Left renal pelvis (tissue), 4 donors: ENCODE measurements at regions not wholly inside any gene's neighbourhood (a gene's known extent, or its start where the extent isn't known, plus 50 kb on each side); places are given as distances from the start of the nearest gene placed in this dataset.
"Not testable (repeated sequence)": the region's sequence is repeated elsewhere in the genome, so short reads cannot be mapped to it uniquely, and the experiment has no call there.

Source experiments
- DNase-seq, 4 donors: peaks; one replicate each; pipeline ENCODE4 v3.0.0-alpha.2; 2013; ENCODE audit warnings: low read depth in 4 of 4, low spot score in 3 of 4

DNA sequence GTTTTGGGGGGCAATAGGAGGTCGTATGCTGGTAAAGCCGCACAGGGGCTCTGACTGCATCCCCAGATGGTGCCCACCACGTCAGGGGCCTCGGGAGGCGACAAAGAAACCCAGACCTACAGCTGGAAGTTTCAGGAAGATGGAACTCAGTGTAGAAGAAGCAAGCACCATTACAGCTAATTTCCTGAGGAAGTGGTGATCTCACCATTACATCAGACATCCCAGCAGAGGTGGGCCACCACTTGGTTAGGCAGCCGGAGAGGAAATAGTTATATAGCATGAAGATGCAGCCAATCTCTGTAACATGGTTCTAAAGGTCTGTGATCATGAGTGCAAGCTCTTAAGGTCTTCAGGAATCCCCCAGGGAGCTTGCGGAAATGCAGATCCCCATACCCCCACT, 127.3 kb upstream of the PCBD1 start:
- DNase-seq: no peak

DNA sequence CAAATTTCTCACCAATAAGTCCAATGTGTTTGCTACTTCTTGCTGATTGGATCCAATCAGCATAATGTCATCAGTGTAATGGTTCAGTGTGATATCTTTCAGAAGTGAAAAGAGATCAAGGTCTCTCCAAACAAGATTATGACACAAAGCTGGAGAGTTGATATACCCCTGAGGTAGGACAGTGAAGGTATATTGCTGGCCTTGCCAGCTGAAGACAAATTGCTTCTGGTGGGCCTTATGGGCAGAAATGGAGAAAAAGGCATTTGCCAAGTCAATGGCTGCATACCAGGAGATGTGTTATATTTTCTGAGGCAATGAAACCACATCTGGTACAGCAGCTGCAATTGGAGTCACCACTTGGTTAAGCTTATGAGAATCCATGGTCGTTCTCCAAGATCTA, 131.7 kb upstream of the PCBD1 start:
- not testable (repeated sequence) for DNase-seq

DNA sequence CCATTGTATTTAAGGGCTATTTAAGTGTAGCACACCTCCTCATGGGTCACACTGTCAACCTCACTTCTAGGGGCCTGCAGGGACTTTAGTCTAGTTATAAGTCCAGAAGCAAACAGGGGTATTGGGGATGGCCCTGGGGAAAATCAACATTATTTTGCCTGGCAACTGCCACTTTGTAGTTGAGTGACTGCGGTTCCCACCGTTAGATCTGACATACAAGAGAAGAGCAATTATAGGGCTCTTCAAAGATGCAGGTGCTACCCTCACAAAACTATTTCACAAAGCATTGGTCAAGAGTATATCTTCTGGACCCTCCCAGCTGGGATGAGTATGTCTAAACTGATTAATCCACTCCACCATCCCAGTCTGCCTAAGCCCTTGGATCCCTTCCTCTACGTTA, 133.0 kb upstream of the PCBD1 start:
- DNase-seq: no peak

DNA sequence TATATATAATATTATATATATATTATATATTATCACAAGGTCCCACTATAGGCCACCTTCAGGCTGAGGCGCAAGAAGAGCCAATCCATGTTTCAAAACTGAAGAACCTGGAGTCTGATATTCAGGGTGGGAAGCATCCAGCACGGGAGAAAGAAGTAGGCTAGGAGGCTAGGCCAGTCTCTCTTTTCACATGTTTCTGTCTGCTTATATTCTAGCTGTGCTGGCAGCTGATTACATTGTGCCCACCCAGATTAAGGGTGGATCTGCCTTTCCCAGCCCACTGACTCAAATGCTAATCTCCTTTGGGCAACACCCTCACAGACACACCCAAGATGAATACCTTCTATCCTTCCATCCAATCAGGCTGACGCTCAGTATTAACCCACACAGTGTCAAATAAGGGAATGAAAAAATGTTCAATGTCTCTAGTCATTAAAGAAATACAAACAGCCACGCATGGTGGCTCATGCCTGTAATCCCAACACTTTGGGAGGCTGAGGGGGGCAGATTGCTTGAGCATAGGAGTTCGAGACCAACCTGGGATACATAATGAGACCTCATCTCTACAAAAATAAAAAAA, 135.4 kb upstream of the PCBD1 start:
- DNase-seq: no peak

DNA sequence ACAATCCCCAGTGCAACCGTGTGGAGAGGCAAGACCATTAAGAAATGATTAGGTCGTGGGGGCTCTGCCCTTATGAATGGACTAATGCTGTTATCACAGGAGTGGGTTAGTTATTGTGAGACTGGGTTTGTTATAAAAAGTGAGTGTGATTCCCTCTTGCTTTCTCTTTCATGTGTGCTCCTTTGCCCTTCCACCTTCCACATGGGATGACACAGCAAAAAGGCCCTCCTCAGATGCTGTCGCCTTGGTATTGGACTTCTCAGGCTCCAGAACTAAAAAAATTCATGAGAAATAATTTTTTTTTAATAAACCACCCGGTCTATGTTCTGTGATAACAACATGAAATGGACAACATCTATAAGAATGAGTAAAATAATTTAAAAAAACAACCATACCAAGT, 136.1 kb upstream of the PCBD1 start:
- DNase-seq: no peak

DNA sequence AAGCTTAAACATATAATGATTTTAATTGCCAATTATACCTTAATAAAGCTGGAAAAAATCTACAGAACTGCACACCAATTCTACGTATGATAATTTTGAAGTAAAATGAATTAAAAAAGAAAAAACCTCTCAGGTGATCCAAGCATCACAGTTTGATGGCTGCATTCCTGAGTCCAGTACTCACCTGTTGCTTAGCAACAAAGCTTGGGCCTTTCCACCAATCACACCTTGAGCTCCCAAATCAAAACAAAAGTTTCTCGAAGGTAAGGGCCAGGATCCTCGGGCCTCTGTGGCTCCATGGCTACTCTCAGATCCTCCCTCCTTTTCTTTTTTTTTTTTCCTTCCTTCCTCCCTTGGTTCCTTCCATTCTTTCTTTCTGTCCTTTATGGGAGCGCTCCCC, 137.2 kb upstream of the PCBD1 start:
- DNase-seq: no peak

DNA sequence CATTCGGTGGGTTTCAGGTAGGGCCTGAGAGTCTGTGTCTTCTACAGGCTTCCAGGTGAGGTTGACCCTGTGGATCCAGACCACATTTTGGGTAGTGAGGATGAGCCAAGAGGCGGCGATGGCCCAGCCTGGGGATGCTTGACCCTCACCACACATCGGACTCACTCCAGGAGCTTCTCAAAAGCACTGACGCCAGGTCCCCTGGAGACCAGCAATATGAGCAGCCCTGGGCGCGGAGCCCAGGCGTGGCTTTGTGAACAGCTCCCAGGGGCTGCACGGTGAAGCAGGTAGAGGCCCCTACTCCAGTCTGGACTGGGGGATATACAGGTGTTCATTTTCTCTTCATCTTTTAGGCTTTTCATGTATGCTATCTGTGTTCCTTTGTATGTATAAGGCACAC, 139.7 kb upstream of the PCBD1 start:
- DNase-seq: no peak

DNA sequence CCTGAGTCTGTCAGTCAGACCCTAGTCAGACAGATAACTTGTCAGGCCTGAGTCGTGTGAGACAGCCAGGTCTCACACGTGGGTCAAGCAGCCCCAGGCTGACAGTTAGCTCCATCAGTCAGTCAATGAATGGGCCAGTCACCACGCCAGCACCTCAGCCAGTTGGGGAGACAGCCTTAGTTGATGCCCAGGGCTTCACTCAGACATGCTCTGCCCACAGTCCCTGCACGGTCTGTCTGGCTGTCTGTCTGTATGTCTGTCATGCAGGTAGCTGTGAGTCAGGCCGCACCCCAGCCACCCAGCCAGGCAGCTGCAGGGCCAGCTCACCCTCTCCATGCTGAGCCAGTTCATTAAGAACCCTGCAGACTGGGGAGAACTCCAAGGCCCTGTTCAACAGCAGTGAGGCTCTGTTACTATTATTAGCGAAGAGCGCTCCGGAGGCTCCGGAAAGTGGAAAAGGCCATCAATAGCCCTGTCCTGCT, 141.1 kb upstream of the PCBD1 start:
- DNase-seq: no peak

DNA sequence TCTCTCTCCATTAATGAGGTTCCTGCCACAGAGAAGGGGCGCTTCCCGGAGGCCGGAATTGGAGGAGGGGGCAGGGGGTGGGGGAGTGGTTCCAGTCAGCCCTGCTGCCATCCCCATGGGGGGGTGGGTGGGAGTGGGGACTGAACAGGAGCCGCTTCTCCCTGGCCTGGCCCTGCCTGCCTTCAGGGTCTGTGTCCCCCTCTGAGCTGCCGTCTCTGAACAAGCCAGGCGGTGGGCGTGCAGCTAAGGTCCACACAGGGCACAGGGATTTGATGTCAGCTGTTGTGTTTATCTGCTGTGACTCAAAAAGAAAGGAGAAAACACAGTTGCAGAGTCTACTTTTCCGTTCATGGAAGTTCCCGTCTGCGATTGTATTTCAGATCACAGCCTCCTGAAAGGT, 141.5 kb upstream of the PCBD1 start:
- DNase-seq: no peak

DNA sequence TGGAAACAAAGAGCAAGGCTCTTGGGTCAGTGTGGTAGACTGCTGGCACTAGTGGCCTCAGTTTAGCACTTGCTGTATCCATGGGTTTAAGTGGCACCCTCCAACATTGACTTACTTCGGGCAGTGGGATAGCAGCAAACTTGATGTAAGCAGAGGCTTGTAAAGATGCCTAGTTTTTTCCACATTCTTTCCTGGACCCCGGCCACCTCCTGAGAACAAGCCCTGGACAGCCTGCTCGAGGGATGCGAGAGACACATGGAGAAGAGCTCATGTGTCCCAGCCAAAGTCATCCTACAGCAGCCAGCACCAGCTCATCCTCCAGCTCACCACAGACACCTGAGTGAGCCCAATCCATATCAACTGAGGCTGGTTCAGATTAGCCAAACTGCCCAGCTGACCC, 142.7 kb upstream of the PCBD1 start:
- no peak for DNase-seq

DNA sequence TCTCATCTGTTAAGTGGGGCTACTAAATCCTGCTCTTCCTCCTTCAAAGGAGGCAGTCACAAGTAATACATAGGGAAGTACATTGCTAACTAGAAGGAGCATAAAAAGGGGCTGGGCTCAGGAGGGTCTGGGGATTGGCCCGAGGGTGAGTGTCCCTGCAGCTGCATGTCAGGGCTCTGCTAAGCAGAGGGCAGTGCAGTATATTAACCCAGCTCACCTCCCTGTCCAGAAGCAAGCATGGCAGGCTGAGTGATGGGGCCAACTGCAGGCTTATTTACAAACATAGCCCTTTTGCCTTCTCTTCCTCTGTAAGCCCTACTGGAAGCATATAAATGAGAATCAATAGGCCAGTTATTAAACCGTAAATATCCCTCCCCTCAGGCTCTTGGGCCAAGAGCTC, 143.2 kb upstream of the PCBD1 start:
- DNase-seq: no peak

DNA sequence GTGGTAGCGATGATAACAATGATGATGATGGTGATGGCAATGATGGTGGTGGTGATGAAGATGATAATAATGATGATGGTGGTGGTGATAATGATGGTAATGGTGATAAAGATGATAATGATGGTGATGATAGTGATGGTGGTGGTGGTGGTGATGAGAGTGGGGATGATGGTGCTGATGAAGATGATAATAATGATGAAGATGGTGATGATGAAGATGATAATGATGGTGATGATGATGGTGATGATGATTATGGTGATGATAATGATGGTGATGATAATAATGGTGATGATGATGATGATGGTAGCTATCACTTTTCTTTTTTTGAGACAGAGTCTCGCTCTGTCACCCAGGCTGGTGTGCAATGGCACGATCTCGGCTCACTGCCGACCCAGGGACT, 144.5 kb upstream of the PCBD1 start:
- DNase-seq: no peak

DNA sequence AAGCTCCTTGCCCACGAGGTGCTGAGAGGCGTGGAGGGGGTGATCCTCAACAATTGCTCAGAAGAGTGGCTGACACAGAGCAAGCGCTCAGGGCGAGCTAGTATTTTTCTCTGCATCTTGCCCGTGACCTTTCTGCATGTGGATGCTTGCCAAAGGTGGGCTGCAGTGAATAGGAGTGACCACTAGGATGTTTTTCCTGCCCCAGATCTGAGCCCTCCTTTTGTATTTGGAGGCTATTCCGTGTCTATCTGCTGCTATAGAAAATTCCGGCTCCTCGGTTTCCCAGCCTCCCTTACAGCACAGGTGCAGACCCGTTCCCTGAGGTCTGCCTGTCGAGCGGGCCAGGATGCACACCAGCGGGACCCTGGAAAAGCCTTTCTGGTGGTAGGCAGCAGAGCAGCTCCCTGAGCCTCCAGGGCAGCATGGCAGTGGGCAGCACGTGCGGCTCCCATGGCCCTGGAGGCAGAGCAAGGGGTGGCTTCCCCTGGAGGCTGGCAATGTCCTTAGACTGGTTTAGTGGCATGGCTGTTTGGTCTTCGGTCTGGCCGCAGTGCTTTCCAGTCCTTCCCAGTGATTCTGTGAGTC, 145.1 kb upstream of the PCBD1 start:
- DNase-seq: no peak

DNA sequence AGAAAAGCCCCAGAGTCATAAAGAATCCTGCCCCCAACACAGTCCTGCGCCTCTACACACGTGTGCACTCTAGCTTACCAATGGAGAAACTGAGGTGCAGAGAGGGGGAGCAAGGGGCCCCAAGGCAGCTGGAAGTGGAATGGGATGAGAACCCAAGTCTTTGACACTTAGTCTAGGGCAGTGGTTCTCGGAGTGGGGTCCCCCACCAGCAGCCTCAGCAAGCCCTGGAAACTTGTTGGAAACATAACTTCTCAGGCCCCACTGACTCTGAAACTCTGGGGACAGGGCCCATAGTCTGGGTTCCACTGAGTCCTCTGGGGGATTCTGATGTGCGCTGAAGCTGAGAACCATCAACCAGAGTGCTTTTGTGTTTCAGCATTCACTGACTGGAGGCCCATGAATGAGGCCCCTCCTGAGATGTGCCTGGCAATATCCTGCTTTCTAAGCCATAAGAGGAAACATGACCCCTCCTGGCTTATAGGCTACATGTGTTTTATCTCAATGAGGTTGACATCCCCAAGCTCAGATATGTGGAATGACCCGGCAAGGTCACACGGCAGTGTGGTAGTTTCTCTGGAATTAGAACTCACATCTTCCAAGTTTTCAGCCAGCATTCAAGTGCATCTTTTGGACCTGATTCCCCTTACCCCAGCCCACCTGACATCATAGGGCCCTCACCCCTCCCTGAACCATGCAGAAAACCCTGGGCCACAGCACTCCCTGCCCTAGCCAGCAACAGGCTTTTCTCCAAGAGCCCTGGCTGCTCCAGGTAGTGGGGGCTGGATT, 147.3 kb upstream of the PCBD1 start:
- peak; percentile 16 to 51 (median 41) for DNase-seq

DNA sequence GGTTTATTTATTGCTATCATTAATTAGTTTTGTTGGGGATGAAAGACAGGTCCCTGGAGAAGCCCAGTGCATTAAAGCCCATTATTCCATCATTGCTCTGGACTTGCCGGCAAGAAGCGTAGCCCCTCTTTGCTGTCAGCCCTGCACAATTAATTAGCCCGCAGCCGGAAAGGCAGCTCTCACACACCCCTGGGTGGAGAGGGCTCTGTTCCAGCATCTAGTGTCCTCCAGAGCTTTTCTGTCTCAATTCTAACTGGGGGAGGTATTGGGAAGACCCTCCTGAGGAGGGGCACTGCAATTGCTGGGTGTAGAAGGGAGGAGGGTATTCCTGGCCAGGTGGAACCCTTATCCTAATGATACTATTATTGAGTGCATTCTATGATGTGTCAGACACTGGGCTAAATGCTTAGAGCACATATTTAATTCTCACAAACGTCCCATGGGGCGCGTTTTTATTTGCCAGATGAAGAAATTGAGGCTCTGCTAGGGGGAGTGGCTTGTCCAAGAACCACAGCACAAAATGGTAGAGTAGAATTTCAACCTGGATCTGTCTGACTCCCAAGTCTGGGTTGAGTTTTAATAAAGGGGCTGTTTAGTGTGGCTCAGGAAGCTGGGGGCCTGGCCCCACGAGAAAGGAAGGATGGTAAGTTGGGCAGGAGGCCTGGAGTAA, 148.1 kb upstream of the PCBD1 start:
- peak in 1 of 4 donors; percentile 29 for DNase-seq

DNA sequence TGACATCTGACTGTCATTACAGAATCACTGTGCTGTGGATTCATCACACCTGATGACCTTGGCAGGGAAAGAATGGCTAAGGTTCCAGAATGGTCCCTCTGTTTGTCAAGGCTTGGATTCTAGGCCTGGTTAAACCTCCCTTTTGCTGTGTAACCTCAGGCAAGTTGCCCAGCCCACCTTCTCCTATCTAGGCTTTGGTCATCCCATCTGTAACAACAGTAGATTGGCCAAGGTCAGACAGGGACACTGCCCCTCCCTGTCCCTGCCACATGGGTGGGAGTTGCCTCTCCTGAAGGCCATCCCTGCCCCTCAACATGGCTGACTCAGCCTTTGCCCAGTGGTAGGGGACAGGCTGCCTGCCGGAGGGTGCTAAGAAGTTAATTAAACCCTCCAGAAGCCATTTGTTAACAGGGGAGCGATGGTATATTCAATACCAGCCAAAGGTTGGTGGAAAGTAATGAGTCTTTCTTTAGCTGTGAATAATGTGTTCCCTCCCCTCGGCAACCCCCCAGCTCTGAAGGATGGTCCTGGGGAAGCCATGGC, 149.8 kb upstream of the PCBD1 start:
- DNase-seq: no peak

DNA sequence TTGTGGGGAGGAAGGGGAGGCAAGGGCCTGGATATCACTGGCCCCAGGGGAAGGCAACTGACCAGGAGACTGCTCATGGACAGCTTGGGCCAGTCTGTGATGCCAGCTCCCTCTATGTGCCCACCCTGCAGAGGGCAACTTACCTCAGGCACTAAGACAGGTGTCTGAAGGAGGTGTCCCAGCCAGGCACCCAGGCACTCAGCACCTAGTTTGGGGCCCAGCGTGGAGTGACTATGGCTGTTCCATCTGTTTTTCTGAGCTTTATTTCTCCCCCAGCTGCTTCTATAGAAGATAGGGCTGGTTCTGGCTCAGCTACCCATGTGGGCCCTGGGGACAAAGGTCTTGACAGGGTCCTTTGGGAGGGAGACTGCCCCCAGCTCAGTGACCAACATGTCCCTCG, 150.6 kb upstream of the PCBD1 start:
- DNase-seq: no peak

DNA sequence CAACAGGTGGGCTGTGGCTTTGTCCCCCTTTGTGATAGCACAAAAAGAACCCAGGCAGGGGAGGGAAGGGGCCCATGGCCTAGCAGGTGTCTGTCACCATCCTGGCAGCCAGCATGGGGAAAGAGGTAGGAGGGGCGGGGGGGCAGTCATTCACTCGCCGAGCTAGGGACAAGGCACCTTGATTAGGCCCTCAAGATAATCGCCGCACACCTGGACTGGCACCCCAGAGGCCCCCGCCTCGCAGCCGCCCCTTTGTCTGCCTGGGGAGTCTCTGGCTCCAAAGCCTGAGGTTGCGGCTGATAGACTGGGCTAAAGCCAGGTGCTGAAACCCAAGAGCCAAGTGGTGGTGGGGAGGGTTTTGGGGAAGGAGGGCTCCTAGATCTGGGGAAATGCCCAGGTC, 151.2 kb upstream of the PCBD1 start:
- DNase-seq: no peak

DNA sequence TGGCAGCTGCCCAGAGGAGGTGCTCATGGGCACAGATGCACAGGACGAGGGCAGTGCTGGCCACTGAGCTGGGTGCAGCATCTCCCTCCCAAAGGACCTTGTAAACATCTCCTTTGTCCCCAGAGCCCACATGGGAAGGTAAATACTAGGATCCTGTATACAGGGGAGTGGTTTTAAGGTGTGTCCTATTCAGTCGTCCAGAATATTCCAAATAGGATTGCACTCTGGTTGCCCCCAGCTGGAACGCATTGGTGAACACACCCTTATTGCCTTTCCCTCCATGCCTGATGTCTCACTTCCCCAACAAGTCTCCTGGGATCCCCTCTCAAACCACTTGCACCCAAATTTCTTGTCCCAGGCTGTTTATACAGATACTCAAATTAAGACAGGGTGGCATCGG, 152.0 kb upstream of the PCBD1 start:
- DNase-seq: no peak

DNA sequence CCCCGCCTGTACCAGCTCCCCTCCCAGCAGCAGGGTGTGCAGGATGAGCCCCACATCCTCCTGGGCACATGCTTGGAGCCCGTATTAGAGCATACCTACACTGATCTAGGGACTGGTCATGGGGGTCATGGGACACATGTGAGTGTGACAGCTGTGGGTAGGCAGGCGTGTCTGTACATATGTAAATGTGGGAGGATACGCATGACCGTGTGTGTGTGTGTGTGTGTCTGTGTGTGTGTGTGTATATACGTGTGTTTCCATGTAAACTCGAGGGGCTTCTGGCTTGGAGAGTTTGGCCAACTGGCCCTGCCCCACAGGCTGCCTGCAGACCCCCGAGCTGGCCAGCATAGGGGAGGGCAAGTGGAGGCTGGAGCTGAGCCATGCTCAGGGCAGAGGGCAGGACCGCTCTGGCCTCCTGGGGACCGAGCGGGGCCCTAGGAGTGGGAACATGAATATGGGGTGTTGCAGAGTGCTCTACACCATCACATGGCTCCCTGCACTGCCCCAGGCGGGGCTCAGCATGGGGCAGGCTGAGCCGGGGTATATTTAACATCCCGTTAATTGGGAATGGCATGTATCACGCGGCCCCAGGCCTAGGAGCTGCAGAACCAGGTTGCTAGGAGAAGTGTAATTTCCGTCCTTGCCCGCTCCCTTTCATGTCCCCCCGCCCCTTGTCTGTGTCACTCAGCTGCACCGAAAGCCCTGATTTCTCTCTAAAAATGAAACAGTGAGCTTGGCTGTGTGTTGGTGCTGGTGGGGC, 152.7 kb upstream of the PCBD1 start:
- no peak for DNase-seq

DNA sequence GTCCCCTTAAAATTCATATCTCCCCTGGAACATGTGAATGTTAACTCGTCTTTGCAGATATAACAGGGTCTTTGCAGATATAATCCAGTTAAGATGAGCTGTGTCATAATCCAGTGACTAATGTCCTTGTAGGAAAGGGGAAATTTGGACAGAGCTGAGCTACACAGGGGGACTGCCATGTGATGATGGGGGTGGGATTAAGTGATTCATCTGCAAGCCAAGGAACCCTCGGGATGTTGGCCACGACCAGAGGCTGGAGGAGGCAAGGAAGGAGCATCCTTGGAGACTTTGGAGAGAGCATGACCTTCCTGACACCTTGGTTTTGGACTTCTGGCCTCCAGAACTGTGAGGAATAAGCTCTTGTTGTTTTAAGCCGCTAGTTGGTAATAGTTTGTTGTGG, 153.9 kb upstream of the PCBD1 start:
- DNase-seq: no peak
